CD14-positive monocyte (primary cell): ENCODE measurements at regions not wholly inside any gene's neighbourhood (a gene's known extent, or its start where the extent isn't known, plus 50 kb on each side); places are given as distances from the start of the nearest gene placed in this dataset.

Experiments
- DNase-seq, 3 donors: peaks; one replicate each; pipeline ENCODE4 v3.0.0-alpha.2; 2011 to 2022
- H2AFZ ChIP-seq: 2 replicates; pipeline ENCODE4 v1.6.0; 2012; ENCODE audit warnings: mild to moderate bottlenecking, low read depth, low read length, inconsistent platforms; ENCODE audit not compliant: insufficient read depth, poor library complexity, severe bottlenecking
- H3K27ac ChIP-seq, 2 donors: 1 replicate in 1 of 2; 2 replicates in 1 of 2; pipeline ENCODE4 v1.5.1; 2012 to 2013; ENCODE audit warnings: low read length in 2 of 2, control low read depth in 1 of 2, inconsistent platforms in 1 of 2, low read depth in 1 of 2, mild to moderate bottlenecking in 1 of 2
- H3K27me3 ChIP-seq, 2 donors: one replicate each; pipeline versions ENCODE4 v1.6.0 to v1.6.1; 2011 to 2013; ENCODE audit warnings: low read length in 2 of 2; ENCODE audit not compliant: control insufficient read depth in 2 of 2, insufficient read depth in 2 of 2
- H3K36me3 ChIP-seq, 2 donors: replicated peaks in 1 of 2; 1 replicate in 1 of 2; 2 replicates in 1 of 2; pipeline versions ENCODE4 v1.5.1 to v1.6.1; 2012 to 2013; ENCODE audit warnings: low read length in 2 of 2, control low read depth in 1 of 2, inconsistent platforms in 1 of 2, mild to moderate bottlenecking in 1 of 2; ENCODE audit not compliant: insufficient read depth in 2 of 2, control insufficient read depth in 1 of 2
- H3K4me1 ChIP-seq, 2 donors: 1 replicate in 1 of 2; 2 replicates in 1 of 2; pipeline versions ENCODE4 v1.5.1 to v1.6.1; 2012 to 2013; ENCODE audit warnings: low read length in 2 of 2, control low read depth in 1 of 2, inconsistent platforms in 1 of 2, mild to moderate bottlenecking in 1 of 2, moderate library complexity in 1 of 2; ENCODE audit not compliant: insufficient read depth in 2 of 2, control insufficient read depth in 1 of 2
- H3K4me2 ChIP-seq: replicated peaks from 2 replicates; pipeline ENCODE3; 2012; ENCODE audit warnings: low read length, moderate library complexity, mild to moderate bottlenecking; ENCODE audit not compliant: poor library complexity, severe bottlenecking; ENCODE audit errors: extremely low read depth
- H3K4me3 ChIP-seq, 3 experiments: fragments of 200-600 bp in 1 of 3; sonication (generic) in 1 of 3; replicated peaks in 1 of 3; 1 replicate in 2 of 3; 2 replicates in 1 of 3; pipeline ENCODE4 v1.5.1; 2011 to 2013; ENCODE audit warnings: low read length in 3 of 3, mild to moderate bottlenecking in 3 of 3, control low read depth in 2 of 3, low read depth in 2 of 3, inconsistent platforms in 1 of 3, moderate library complexity in 1 of 3
- H3K79me2 ChIP-seq: 2 replicates; pipeline ENCODE4 v1.6.0; 2012; ENCODE audit warnings: mild to moderate bottlenecking, control low read depth, inconsistent platforms, low read length, moderate library complexity; ENCODE audit not compliant: insufficient read depth
- H3K9ac ChIP-seq: 2 replicates; pipeline ENCODE4 v1.6.0; 2017; ENCODE audit warnings: low read length, mild to moderate bottlenecking; ENCODE audit not compliant: insufficient read depth, poor library complexity, severe bottlenecking
- H3K9me3 ChIP-seq, 2 donors: replicated peaks in 1 of 2; 1 replicate in 1 of 2; 2 replicates in 1 of 2; pipeline versions ENCODE4 v1.5.1 to v1.6.1; 2012 to 2013; ENCODE audit warnings: low read length in 2 of 2, control low read depth in 1 of 2; ENCODE audit not compliant: control insufficient read depth in 1 of 2, insufficient read depth in 1 of 2
- H4K20me1 ChIP-seq: 2 replicates; pipeline ENCODE4 v1.6.0; 2012; ENCODE audit warnings: mild to moderate bottlenecking, low read length, control low read depth, moderate library complexity; ENCODE audit not compliant: insufficient read depth
- H3K27ac Mint-ChIP-seq, 7 donors: one replicate each; pipeline ENCODE4 v1.8.0; 2020; ENCODE audit warnings: mild to moderate bottlenecking in 7 of 7, mixed read lengths in 7 of 7, moderate library complexity in 6 of 7, inconsistent platforms in 2 of 7
- H3K27me3 Mint-ChIP-seq, 3 donors: one replicate each; pipeline ENCODE4 v1.8.0; 2021 to 2022; ENCODE audit warnings: low read depth in 3 of 3, mild to moderate bottlenecking in 3 of 3, mixed read lengths in 3 of 3, moderate library complexity in 3 of 3, inconsistent platforms in 1 of 3
- H3K36me3 Mint-ChIP-seq, 2 donors: one replicate each; pipeline ENCODE4 v1.8.0; 2020; ENCODE audit warnings: mixed read lengths in 2 of 2, inconsistent platforms in 1 of 2, mild to moderate bottlenecking in 1 of 2
- H3K4me1 Mint-ChIP-seq: one replicate; pipeline ENCODE4 v1.8.0; 2020; ENCODE audit warnings: mild to moderate bottlenecking, mixed read lengths
- H3K4me3 Mint-ChIP-seq, 2 donors: one replicate each; pipeline ENCODE4 v1.8.0; 2020; ENCODE audit warnings: mild to moderate bottlenecking in 2 of 2, mixed read lengths in 2 of 2, moderate library complexity in 1 of 2
- H3K9me3 Mint-ChIP-seq, 7 donors: one replicate each; pipeline ENCODE4 v1.8.0; 2020 to 2022; ENCODE audit warnings: mixed read lengths in 7 of 7, mild to moderate bottlenecking in 6 of 7, moderate library complexity in 6 of 7, inconsistent platforms in 2 of 7
- WGBS: methylation state at CpG from one replicate; pipeline ENCODE4 v1.1.5; 2013; ENCODE audit warnings: missing lambda C conversion rate; ENCODE audit not compliant: insufficient coverage; 5-methylcytosine and 5-hydroxymethylcytosine counted together
- intact Hi-C, 2 donors: fragments of 100-400 bp; cut with micrococcal nuclease; formaldehyde crosslinking; loops; one replicate each; pipeline versions ENCODE4 v1.15.0 to v1.15.1; 2023
- TF ChIP-seq, protein P1 (sequence below): fragments of 200-600 bp; IDR thresholded peaks from one replicate; pipeline ENCODE4 v1.8.0; 2022; ENCODE audit warnings: antibody characterized with exemption, mild to moderate bottlenecking

DNA sequence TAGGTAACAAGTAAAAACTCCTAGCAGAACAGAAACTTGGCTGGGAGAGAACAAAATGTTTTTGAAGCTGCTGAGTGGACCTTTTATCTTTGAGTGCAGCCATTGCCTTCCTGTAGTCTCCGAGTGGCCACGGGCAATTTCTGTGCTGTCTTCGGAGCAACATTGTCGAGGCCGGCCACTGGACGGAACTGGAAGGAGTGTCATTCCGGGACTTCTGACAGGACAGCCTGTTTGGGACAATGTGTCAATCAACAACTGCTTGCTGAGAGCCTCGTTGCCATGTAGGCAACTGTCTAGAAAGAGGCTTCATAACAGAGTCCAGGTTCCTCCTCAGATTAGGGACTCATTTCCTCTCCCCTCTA, 96.2 kb upstream of the CDYL2 start:
- Histone ChIP-seq H3K79me2 (no peaks in the 10 kb centered on the region), H3K4me1 (no peaks in the 10 kb centered on the region), H3K9me3 (peaks cover 0 to 4% of the 10 kb centered on the region in 2 donors), H3K9ac (no peak overlapping the region), H4K20me1 (no peaks in the 10 kb centered on the region), H3K27me3 (no peaks in the 10 kb centered on the region), H2AFZ (no peak overlapping the region), H3K27ac (no peak overlapping the region), H3K36me3 (no peaks in the 10 kb centered on the region), H3K4me2 (no peak overlapping the region), H3K4me3 (no peak overlapping the region)
- H3K9me3 Mint-ChIP-seq, result peaks cover 0 to 9% (median 2%) of the 10 kb centered on the region in 7 donors
- WGBS, result 88% methylated on average over 8 of the region's 8 CpGs
- no peak overlapping the region for H3K27ac Mint-ChIP-seq
- TF ChIP-seq, protein P1, sequence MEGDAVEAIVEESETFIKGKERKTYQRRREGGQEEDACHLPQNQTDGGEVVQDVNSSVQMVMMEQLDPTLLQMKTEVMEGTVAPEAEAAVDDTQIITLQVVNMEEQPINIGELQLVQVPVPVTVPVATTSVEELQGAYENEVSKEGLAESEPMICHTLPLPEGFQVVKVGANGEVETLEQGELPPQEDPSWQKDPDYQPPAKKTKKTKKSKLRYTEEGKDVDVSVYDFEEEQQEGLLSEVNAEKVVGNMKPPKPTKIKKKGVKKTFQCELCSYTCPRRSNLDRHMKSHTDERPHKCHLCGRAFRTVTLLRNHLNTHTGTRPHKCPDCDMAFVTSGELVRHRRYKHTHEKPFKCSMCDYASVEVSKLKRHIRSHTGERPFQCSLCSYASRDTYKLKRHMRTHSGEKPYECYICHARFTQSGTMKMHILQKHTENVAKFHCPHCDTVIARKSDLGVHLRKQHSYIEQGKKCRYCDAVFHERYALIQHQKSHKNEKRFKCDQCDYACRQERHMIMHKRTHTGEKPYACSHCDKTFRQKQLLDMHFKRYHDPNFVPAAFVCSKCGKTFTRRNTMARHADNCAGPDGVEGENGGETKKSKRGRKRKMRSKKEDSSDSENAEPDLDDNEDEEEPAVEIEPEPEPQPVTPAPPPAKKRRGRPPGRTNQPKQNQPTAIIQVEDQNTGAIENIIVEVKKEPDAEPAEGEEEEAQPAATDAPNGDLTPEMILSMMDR, result no peak
- intact Hi-C loops, result no loop called here
- DNase-seq, result no peak
- peaks cover 0 to 4% (median 0%) of the 10 kb centered on the region in 3 donors for H3K27me3 Mint-ChIP-seq
- no peaks in the 10 kb centered on the region for H3K36me3 Mint-ChIP-seq
- H3K4me3 Mint-ChIP-seq, result no peak overlapping the region
- no peaks in the 10 kb centered on the region for H3K4me1 Mint-ChIP-seq

DNA sequence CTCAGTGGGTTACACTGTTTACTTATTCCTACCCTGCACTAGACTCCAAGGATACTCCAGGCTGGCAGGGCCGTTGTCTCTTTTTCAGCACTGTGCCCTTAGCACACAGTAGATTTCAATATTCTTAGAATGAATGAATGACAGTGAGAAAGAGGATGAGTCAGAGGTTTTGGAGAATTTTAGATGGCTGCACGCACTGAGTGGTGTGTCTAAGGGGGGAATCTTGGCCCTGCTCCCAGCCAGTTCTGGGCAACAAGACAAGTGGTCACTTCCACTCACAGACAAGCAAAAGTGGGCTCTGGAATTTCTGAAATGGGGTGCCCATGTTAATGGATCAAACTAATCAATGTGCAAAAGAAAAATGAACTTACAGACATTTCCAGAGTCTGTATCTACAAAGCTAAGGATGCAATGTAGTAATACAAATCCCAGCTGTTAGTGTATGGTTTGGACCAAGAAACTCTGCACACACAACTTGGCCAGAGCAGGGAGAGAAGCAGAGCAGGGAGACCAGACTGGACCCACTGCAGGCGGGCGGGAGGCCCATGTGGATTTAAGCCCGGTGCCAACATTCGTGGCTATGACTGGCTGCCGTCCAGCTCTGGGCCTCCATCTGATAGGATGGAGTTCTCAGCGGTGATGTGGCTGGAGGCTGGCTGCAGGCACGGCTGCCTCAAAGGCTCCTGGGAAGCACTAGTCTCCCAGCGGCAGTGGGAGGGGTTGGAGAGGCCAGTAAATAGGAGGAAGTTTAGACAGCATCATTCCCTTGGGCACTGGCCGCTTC, 95.6 kb upstream of the CDYL2 start:
- 82% methylated on average over 8 of the region's 11 CpGs for WGBS
- Mint-ChIP-seq H3K27me3 (peaks cover 0 to 6% (median 2%) of the 10 kb centered on the region in 3 donors), H3K4me1 (no peaks in the 10 kb centered on the region), H3K36me3 (no peaks in the 10 kb centered on the region), H3K4me3 (no peak overlapping the region), H3K27ac (no peak overlapping the region), H3K9me3 (peaks cover 0 to 9% (median 2%) of the 10 kb centered on the region in 7 donors)
- no peaks in the 10 kb centered on the region for H3K79me2 ChIP-seq
- DNase-seq, result no peak
- no peak overlapping the region for H3K9ac ChIP-seq
- no peak overlapping the region for H3K27ac ChIP-seq
- H2AFZ ChIP-seq, result no peak overlapping the region
- TF ChIP-seq, protein P1, result no peak
- intact Hi-C loops, result no loop called here
- H3K4me2 ChIP-seq, result no peak overlapping the region
- H3K27me3 ChIP-seq, result no peaks in the 10 kb centered on the region
- H3K9me3 ChIP-seq, result peaks cover 0 to 4% of the 10 kb centered on the region in 2 donors
- H4K20me1 ChIP-seq, result no peaks in the 10 kb centered on the region
- H3K4me1 ChIP-seq, result no peaks in the 10 kb centered on the region
- H3K36me3 ChIP-seq, result no peaks in the 10 kb centered on the region
- no peak overlapping the region for H3K4me3 ChIP-seq
